ENCODE measurements at regions not wholly inside any gene's neighbourhood (a gene's known extent, or its start where the extent isn't known, plus 50 kb on each side); places are given as distances from the start of the nearest gene placed in this dataset.
"Not testable (repeated sequence)": the region's sequence is repeated elsewhere in the genome, so short reads cannot be mapped to it uniquely, and the experiment has no call there.

GRCh38 chr6:140445474-140446004 is 1071.1 kb upstream of the CITED2 start:
- DNase-seq (ENCODE audit: low read depth): peak; percentile 30
- Histone ChIP-seq H3K36me3 (ENCODE audit: control insufficient read depth, insufficient read depth, low read length) (no peaks in the 10 kb centered on the region), H3K27me3 (ENCODE audit: control insufficient read depth, insufficient read depth, low read length) (no peaks in the 10 kb centered on the region), H3K4me3 (ENCODE audit: low read depth, low read length) (no peak overlapping the region)
- no peak for FAIRE-seq
- TF ChIP-seq CTCF (IDR thresholded peaks at IDR 0.05; ENCODE audit: insufficient read depth, low read length, severe bottlenecking): no peak

- not testable (repeated sequence) for H3K4me3 ChIP-seq (ENCODE audit: low read depth, low read length); FAIRE-seq; H3K27me3 ChIP-seq (ENCODE audit: control insufficient read depth, insufficient read depth, low read length); DNase-seq (ENCODE audit: low read depth); H3K36me3 ChIP-seq (ENCODE audit: control insufficient read depth, insufficient read depth, low read length)
These were observed 1068.7 kb upstream of the CITED2 start for GRCh38 chr6:140443112-140443511.

GRCh38 chr6:140441256-140441655 is 1066.8 kb upstream of the CITED2 start:
- FAIRE-seq (no peak), DNase-seq (ENCODE audit: low read depth) (no peak)
- no peak overlapping the region for H3K4me3 ChIP-seq (ENCODE audit: low read depth, low read length)
- H3K36me3 ChIP-seq (ENCODE audit: control insufficient read depth, insufficient read depth, low read length): no peaks in the 10 kb centered on the region
- TF ChIP-seq CTCF (IDR thresholded peaks at IDR 0.05; ENCODE audit: insufficient read depth, low read length, severe bottlenecking): peak; percentile 27
- H3K27me3 ChIP-seq (ENCODE audit: control insufficient read depth, insufficient read depth, low read length): no peaks in the 10 kb centered on the region

GRCh38 chr6:140440223-140440835 is 1065.9 kb upstream of the CITED2 start:
- no peak for DNase-seq (ENCODE audit: low read depth)
- H3K27me3 ChIP-seq (ENCODE audit: control insufficient read depth, insufficient read depth, low read length): no peaks in the 10 kb centered on the region
- FAIRE-seq: no peak
- H3K4me3 ChIP-seq (ENCODE audit: low read depth, low read length): no peak overlapping the region
- H3K36me3 ChIP-seq (ENCODE audit: control insufficient read depth, insufficient read depth, low read length): no peaks in the 10 kb centered on the region
- no peak for TF ChIP-seq CTCF (IDR thresholded peaks at IDR 0.05; ENCODE audit: insufficient read depth, low read length, severe bottlenecking)

- FAIRE-seq: no peak
- no peaks in the 10 kb centered on the region for H3K27me3 ChIP-seq (ENCODE audit: control insufficient read depth, insufficient read depth, low read length)
- peak; percentile 15 for DNase-seq (ENCODE audit: low read depth)
- no peak for TF ChIP-seq CTCF (IDR thresholded peaks at IDR 0.05; ENCODE audit: insufficient read depth, low read length, severe bottlenecking)
- H3K4me3 ChIP-seq (ENCODE audit: low read depth, low read length): no peak overlapping the region
- no peaks in the 10 kb centered on the region for H3K36me3 ChIP-seq (ENCODE audit: control insufficient read depth, insufficient read depth, low read length)
These were observed 1063.9 kb upstream of the CITED2 start for GRCh38 chr6:140438346-140438735.

GRCh38 chr6:140437619-140438345 is 1063.3 kb upstream of the CITED2 start:
- Histone ChIP-seq H3K4me3 (ENCODE audit: low read depth, low read length) (no peak overlapping the region), H3K36me3 (ENCODE audit: control insufficient read depth, insufficient read depth, low read length) (no peaks in the 10 kb centered on the region), H3K27me3 (ENCODE audit: control insufficient read depth, insufficient read depth, low read length) (no peaks in the 10 kb centered on the region)
- FAIRE-seq (no peak), DNase-seq (ENCODE audit: low read depth) (peak; percentile 82)
- TF ChIP-seq CTCF (IDR thresholded peaks at IDR 0.05; ENCODE audit: insufficient read depth, low read length, severe bottlenecking): no peak

Measured in bronchial epithelial cell (primary cell).